Stomach (tissue), 8 donors: ENCODE measurements at regions not wholly inside any gene's neighbourhood (a gene's known extent, or its start where the extent isn't known, plus 50 kb on each side); places are given as distances from the start of the nearest gene placed in this dataset.

Source experiments
- DNase-seq, 2 donors: peaks; one replicate each; pipeline versions ENCODE4 v3.0.0 to v3.0.0-alpha.2; 2013 to 2019
- H3K27ac ChIP-seq, 5 donors: fragments of 200-600 bp in 4 of 5; sonication (generic) in 4 of 5; one replicate each; pipeline ENCODE4 v1.5.1; 2013 to 2019; ENCODE audit warnings: mild to moderate bottlenecking in 1 of 5, moderate library complexity in 1 of 5
- H3K27me3 ChIP-seq, 3 donors: fragments of 200-600 bp; sonication (generic); one replicate each; pipeline ENCODE4 v1.5.1; 2017 to 2019; ENCODE audit warnings: mixed run types in 1 of 3
- H3K36me3 ChIP-seq, 4 donors: fragments of 200-600 bp; sonication (generic); 1 replicate in 3 of 4; 2 replicates in 1 of 4; pipeline ENCODE4 v1.5.1; 2016 to 2019
- H3K4me1 ChIP-seq, 4 donors: fragments of 200-600 bp; sonication (generic); one replicate each; pipeline ENCODE4 v1.5.1; 2016 to 2019
- H3K4me3 ChIP-seq, 4 donors: fragments of 200-600 bp; sonication (generic) in 3 of 4; one replicate each; pipeline ENCODE4 v1.5.1; 2016 to 2019; ENCODE audit warnings: mild to moderate bottlenecking in 1 of 4
- H3K9me3 ChIP-seq, 4 donors: fragments of 200-600 bp; sonication (generic); one replicate each; pipeline ENCODE4 v1.5.1; 2016 to 2019
- CTCF ChIP-seq, 7 experiments: fragments of 450-650 bp in 4 of 7; fragments of 200-600 bp in 3 of 7; sonication (generic) in 3 of 7; IDR thresholded peaks; one replicate each; pipeline ENCODE4 v1.5.1; 2016 to 2019; ENCODE audit warnings: antibody characterized with exemption in 7 of 7, control low read depth in 2 of 7, mild to moderate bottlenecking in 1 of 7
- EP300 ChIP-seq: sonication (generic); formaldehyde crosslinking; IDR thresholded peaks from one replicate; pipeline ENCODE4 v1.6.1; 2017; ENCODE audit warnings: antibody characterized with exemption
- POLR2A ChIP-seq, 4 donors: fragments of 450-650 bp; IDR thresholded peaks; one replicate each; pipeline ENCODE4 v1.6.1; 2016; ENCODE audit warnings: antibody characterized with exemption in 4 of 4, control low read depth in 2 of 4, mild to moderate bottlenecking in 1 of 4, moderate library complexity in 1 of 4
- POLR2AphosphoS5 ChIP-seq, 3 donors: sonication (generic); formaldehyde crosslinking; IDR thresholded peaks; one replicate each; pipeline ENCODE4 v1.6.1; 2016; ENCODE audit warnings: antibody characterized with exemption in 3 of 3
- WGBS, 5 donors: extraction: QIAGEN DNeasy Blood & Tissue Kit in 3 of 5; methylation state at CpG; one replicate each; pipeline versions ENCODE4 v1.1.5 to v1.1.7; 2013 to 2018; 5-methylcytosine and 5-hydroxymethylcytosine counted together
- intact Hi-C: fragments of 100-400 bp; cut with DNase I; formaldehyde crosslinking; loops from one replicate; pipeline ENCODE4 v1.15.1; 2023; ENCODE audit warnings: low total_unique reads
- donor health status: healthy with polysubstance abuse.
- donor health status: Bipolar disorder and iron deficiency.
- donor health status: healthy.

GRCh38 chr12:14185427-14186192 is 179.9 kb upstream of the ATF7IP start:
- Histone ChIP-seq H3K4me3 (no peak overlapping the region), H3K36me3 (no peaks in the 10 kb centered on the region), H3K4me1 (peaks cover 0 to 3% (median 0%) of the 10 kb centered on the region in 4 donors), H3K9me3 (no peaks in the 10 kb centered on the region), H3K27me3 (peaks cover 0 to 5% (median 0%) of the 10 kb centered on the region in 3 donors), H3K27ac (no peak overlapping the region)
- intact Hi-C loops, result no loop called here
- TF ChIP-seq EP300 (no peak), CTCF (IDR thresholded peaks at IDR 0.05) (peak in 5 of 7 experiments; percentile 30 to 61 (median 48)), POLR2AphosphoS5 (IDR thresholded peaks at IDR 0.05) (no peak)
- WGBS, 5 donors, result 40 to 49% (median 44%) methylated on average over 8 of the region's 8 CpGs
- peak; percentile 32 to 86 for DNase-seq

GRCh38 chr12:14186193-14186502 is 179.3 kb upstream of the ATF7IP start:
- intact Hi-C loops, result no loop called here
- Histone ChIP-seq H3K4me3 (no peak overlapping the region), H3K4me1 (peaks cover 0 to 3% (median 0%) of the 10 kb centered on the region in 4 donors)

GRCh38 chr12:14187002-14187401 is 178.5 kb upstream of the ATF7IP start:
- 55 to 70% (median 65%) methylated on average over 5 of the region's 5 CpGs for WGBS, 5 donors
- intact Hi-C loops, result no loop called here
- Histone ChIP-seq H3K9me3 (no peaks in the 10 kb centered on the region), H3K27me3 (peaks cover 0 to 5% (median 0%) of the 10 kb centered on the region in 3 donors), H3K36me3 (no peaks in the 10 kb centered on the region), H3K4me3 (no peak overlapping the region), H3K27ac (no peak overlapping the region), H3K4me1 (peaks cover 0 to 3% (median 0%) of the 10 kb centered on the region in 4 donors)
- TF ChIP-seq POLR2AphosphoS5 (IDR thresholded peaks at IDR 0.05) (no peak), EP300 (no peak), CTCF (IDR thresholded peaks at IDR 0.05) (no peak), POLR2A (IDR thresholded peaks at IDR 0.05) (no peak)
- no peak for DNase-seq

More at GRCh38 chr12:14186193-14186502, 179.3 kb upstream of the ATF7IP start:
- no peak for DNase-seq
- H3K27me3 ChIP-seq, result peaks cover 0 to 5% (median 0%) of the 10 kb centered on the region in 3 donors
- no peak for TF ChIP-seq POLR2A (IDR thresholded peaks at IDR 0.05)
- TF ChIP-seq CTCF (IDR thresholded peaks at IDR 0.05), result peak in 1 of 7 experiments; percentile 6
- TF ChIP-seq EP300, result no peak
- no peak for TF ChIP-seq POLR2AphosphoS5 (IDR thresholded peaks at IDR 0.05)
- H3K27ac ChIP-seq, result no peak overlapping the region
- H3K36me3 ChIP-seq, result no peaks in the 10 kb centered on the region
- 19 to 53% (median 23%) methylated on average over 2 of the region's 2 CpGs for WGBS, 5 donors
- H3K9me3 ChIP-seq, result no peaks in the 10 kb centered on the region

GRCh38 chr12:14187966-14188365 is 177.5 kb upstream of the ATF7IP start:
- intact Hi-C loops, result no loop called here
- peaks cover 0 to 5% (median 0%) of the 10 kb centered on the region in 3 donors for H3K27me3 ChIP-seq
- 83 to 91% (median 86%) methylated on average over 9 of the region's 9 CpGs for WGBS, 5 donors
- TF ChIP-seq CTCF (IDR thresholded peaks at IDR 0.05) (no peak), POLR2AphosphoS5 (IDR thresholded peaks at IDR 0.05) (no peak), POLR2A (IDR thresholded peaks at IDR 0.05) (no peak), EP300 (no peak)
- no peak overlapping the region for H3K27ac ChIP-seq
- H3K4me3 ChIP-seq, result no peak overlapping the region
- peaks cover 0 to 3% (median 0%) of the 10 kb centered on the region in 4 donors for H3K4me1 ChIP-seq
- DNase-seq, result no peak
- no peaks in the 10 kb centered on the region for H3K36me3 ChIP-seq
- no peaks in the 10 kb centered on the region for H3K9me3 ChIP-seq
